Fibroblast of pulmonary artery (primary cell): ENCODE measurements at regions not wholly inside any gene's neighbourhood (a gene's known extent, or its start where the extent isn't known, plus 50 kb on each side); places are given as distances from the start of the nearest gene placed in this dataset.

Source experiments
- DNase-seq: peaks from one replicate; pipeline ENCODE4 v3.0.0-alpha.2; 2010; ENCODE audit warnings: low read depth
- H3K4me3 ChIP-seq: replicated peaks from 2 replicates; pipeline ENCODE4 v1.5.1; 2011; ENCODE audit warnings: low read depth, mild to moderate bottlenecking, control low read depth, low read length, moderate library complexity
- CTCF ChIP-seq: IDR thresholded peaks from 2 replicates; pipeline ENCODE4 v1.5.1; 2011; ENCODE audit warnings: mild to moderate bottlenecking, control low read depth, low read length, inconsistent platforms; ENCODE audit errors: missing control alignments

- TF ChIP-seq CTCF, result no peak
- no peak for DNase-seq
- no peak overlapping the region for H3K4me3 ChIP-seq
Measured at GRCh38 chr1:87887100-87887499, 558.4 kb downstream of the LMO4 start.

GRCh38 chr1:87888446-87888845 is 559.8 kb downstream of the LMO4 start:
- no peak overlapping the region for H3K4me3 ChIP-seq
- no peak for TF ChIP-seq CTCF
- DNase-seq, result no peak

- H3K4me3 ChIP-seq, result no peak overlapping the region
- DNase-seq, result no peak
Measured at GRCh38 chr1:87894062-87894461, 565.4 kb downstream of the LMO4 start.

GRCh38 chr1:87897481-87897880 is 568.8 kb downstream of the LMO4 start:
- DNase-seq, result no peak
- H3K4me3 ChIP-seq, result no peak overlapping the region
- no peak for TF ChIP-seq CTCF

More at GRCh38 chr1:87894062-87894461, 565.4 kb downstream of the LMO4 start:
- no peak for TF ChIP-seq CTCF

GRCh38 chr1:87898431-87898830 is 569.8 kb downstream of the LMO4 start:
- no peak for TF ChIP-seq CTCF
- H3K4me3 ChIP-seq, result no peak overlapping the region
- DNase-seq, result no peak

- TF ChIP-seq CTCF, result no peak
Measured at GRCh38 chr1:87899017-87899416, 570.3 kb downstream of the LMO4 start.

GRCh38 chr1:87899746-87900145 is 571.1 kb downstream of the LMO4 start:
- DNase-seq, result no peak
- TF ChIP-seq CTCF, result no peak
- H3K4me3 ChIP-seq, result no peak overlapping the region

More at GRCh38 chr1:87899017-87899416, 570.3 kb downstream of the LMO4 start:
- no peak for DNase-seq
- no peak overlapping the region for H3K4me3 ChIP-seq
